ENCODE measurements at regions not wholly inside any gene's neighbourhood (a gene's known extent, or its start where the extent isn't known, plus 50 kb on each side); places are given as distances from the start of the nearest gene placed in this dataset.

DNA sequence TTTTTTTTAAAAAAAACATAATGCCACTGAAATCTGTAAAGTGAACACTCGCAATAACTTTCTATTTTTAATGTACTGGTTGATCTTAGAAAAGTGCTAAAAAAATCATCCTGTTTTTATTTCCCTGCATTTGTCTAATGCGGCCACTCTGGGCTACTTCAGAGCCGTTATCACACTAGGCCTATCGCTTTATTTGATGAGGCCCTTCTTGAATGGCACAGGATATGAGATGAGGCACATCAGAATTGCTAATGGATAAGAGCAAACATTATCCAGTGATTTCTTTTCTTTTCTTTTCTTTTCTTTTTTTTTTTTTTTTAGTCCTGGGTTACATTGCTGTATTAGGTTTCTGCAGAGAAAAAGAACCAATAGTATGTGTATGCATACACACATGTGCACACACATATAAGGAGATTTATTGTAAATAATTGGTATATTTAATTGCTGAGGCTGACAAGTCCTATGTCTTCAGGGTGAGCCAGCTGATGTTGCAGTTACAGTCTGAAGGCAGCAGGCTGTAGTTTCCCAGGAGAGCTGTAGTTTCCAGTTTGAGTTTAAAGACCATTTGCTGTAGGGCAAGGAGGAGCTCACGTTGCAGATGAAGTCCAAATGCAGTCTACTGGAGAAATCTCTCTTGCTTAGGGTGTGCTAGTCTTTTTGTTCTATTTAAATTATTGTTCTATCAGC is 391.7 kb downstream of the MED10 start:
- no peak overlapping the region for H3K27ac ChIP-seq
- no peaks in the 10 kb centered on the region for H3K27me3 ChIP-seq
- no peaks in the 10 kb centered on the region for H3K9me3 ChIP-seq
- 80 to 82% methylated on average over 5 of the region's 5 CpGs for WGBS, 2 donors
- DNase-seq, result no peak
- TF ChIP-seq, protein P1, sequence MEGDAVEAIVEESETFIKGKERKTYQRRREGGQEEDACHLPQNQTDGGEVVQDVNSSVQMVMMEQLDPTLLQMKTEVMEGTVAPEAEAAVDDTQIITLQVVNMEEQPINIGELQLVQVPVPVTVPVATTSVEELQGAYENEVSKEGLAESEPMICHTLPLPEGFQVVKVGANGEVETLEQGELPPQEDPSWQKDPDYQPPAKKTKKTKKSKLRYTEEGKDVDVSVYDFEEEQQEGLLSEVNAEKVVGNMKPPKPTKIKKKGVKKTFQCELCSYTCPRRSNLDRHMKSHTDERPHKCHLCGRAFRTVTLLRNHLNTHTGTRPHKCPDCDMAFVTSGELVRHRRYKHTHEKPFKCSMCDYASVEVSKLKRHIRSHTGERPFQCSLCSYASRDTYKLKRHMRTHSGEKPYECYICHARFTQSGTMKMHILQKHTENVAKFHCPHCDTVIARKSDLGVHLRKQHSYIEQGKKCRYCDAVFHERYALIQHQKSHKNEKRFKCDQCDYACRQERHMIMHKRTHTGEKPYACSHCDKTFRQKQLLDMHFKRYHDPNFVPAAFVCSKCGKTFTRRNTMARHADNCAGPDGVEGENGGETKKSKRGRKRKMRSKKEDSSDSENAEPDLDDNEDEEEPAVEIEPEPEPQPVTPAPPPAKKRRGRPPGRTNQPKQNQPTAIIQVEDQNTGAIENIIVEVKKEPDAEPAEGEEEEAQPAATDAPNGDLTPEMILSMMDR (IDR thresholded peaks at IDR 0.05), result no peak
- no peaks in the 10 kb centered on the region for H3K36me3 ChIP-seq
- H3K4me1 ChIP-seq, result no peaks in the 10 kb centered on the region
- no peak overlapping the region for H3K4me3 ChIP-seq (replicated peaks in 1 of 3)
- intact Hi-C loops (cut with DNase I), result no loop called here

DNA sequence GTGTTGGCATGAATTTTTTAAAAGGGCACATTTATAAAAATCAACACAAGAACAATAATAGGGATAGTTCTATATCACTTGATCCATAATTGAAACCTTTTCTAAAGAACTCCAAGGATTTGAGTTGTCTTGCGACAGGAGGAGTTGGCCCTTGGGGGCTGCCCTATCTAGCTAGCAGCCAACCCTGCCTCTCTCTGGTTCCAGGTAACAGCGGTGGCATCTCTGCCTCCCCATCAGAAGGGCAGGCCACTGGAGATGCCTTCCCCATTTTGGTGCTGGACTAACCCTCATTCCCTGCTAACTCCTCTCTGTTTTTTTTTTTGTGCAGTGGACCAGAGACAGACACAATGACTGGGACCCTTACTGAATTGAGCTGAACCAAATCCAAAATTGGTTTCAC is 393.0 kb downstream of the MED10 start:
- Histone ChIP-seq H3K9me3 (no peaks in the 10 kb centered on the region), H3K4me3 (replicated peaks in 1 of 3) (no peak overlapping the region), H3K36me3 (no peaks in the 10 kb centered on the region), H3K4me1 (no peaks in the 10 kb centered on the region), H3K27me3 (no peaks in the 10 kb centered on the region), H3K27ac (no peak overlapping the region)
- DNase-seq, result no peak
- intact Hi-C loops (cut with DNase I), result no loop called here
- 92 to 100% methylated on average over 2 of the region's 2 CpGs for WGBS, 2 donors
- no peak for TF ChIP-seq POLR2A (IDR thresholded peaks at IDR 0.05)
- TF ChIP-seq, protein P1 (IDR thresholded peaks at IDR 0.05), result no peak

DNA sequence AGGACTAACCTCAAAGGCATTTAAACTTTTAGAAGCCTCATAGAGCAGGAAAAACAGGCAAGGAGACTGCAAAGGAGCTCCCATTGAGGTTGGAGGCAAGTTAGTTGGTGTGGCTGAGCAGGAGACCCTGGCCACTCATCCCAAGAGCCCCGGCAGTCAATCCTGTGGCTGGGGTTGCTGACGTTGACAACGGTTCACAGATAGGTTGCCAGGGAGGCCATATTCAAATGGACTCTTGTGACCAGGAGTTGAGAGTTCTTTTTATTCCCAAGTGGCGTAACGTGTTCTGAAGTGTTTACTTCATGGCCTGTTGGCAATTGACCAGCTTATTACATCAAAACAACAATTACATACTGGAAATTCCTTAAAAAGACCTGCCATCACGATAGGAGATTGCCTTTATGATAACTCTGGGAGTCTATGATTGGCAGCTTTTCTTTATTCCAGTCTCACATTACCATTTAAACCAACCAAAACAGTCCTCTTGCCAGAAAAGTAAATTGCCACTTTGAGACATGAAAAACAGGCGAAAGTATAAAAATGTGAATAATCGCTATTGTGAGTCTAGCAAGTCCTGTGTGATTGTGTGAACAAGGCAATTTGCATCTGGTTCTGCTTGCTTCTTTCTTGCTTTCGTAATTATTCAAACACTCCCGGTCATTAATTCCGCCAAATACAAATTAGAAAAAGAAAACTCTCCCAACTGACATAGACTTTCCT is 394.9 kb downstream of the MED10 start:
- Histone ChIP-seq H3K27ac (no peak overlapping the region), H3K4me3 (replicated peaks in 1 of 3) (no peak overlapping the region), H3K9me3 (no peaks in the 10 kb centered on the region), H3K36me3 (no peaks in the 10 kb centered on the region), H3K4me1 (peaks cover 3 to 4% of the 10 kb centered on the region in 2 donors), H3K27me3 (no peaks in the 10 kb centered on the region)
- WGBS, 2 donors, result 73 to 74% methylated on average over 11 of the region's 11 CpGs
- intact Hi-C loops (cut with DNase I), result no loop called here
- no peak for TF ChIP-seq POLR2A (IDR thresholded peaks at IDR 0.05)
- TF ChIP-seq, protein P1 (IDR thresholded peaks at IDR 0.05), result no peak
- no peak for DNase-seq

DNA sequence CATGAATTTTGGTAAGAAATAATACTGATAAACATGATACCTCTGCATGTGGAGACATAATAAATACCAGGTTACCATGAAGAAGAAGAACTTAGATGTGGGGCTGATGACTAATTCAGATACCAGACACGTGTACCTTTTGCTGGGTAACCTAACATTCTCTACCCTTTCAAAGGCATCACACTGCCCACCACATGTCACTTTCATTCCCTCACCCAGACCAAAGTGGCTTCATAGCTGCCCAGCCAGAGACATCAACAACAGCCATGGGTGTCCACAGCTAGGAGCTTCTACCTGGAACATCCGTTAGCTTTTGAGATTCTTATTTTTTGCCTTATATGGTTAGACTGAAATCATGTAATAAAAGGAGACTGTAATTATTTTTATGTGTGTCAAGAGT is 396.8 kb downstream of the MED10 start:
- H3K4me1 ChIP-seq, result peaks cover 3 to 4% of the 10 kb centered on the region in 2 donors
- no peaks in the 10 kb centered on the region for H3K9me3 ChIP-seq
- H3K27me3 ChIP-seq, result no peaks in the 10 kb centered on the region
- no peak overlapping the region for H3K4me3 ChIP-seq (replicated peaks in 1 of 3)
- TF ChIP-seq, protein P1 (IDR thresholded peaks at IDR 0.05), result no peak
- TF ChIP-seq POLR2A (IDR thresholded peaks at IDR 0.05), result no peak
- DNase-seq, result no peak
- 92 to 95% methylated on average over 2 of the region's 2 CpGs for WGBS, 2 donors
- H3K36me3 ChIP-seq, result no peaks in the 10 kb centered on the region
- intact Hi-C loops (cut with DNase I), result no loop called here
- H3K27ac ChIP-seq, result no peak overlapping the region

DNA sequence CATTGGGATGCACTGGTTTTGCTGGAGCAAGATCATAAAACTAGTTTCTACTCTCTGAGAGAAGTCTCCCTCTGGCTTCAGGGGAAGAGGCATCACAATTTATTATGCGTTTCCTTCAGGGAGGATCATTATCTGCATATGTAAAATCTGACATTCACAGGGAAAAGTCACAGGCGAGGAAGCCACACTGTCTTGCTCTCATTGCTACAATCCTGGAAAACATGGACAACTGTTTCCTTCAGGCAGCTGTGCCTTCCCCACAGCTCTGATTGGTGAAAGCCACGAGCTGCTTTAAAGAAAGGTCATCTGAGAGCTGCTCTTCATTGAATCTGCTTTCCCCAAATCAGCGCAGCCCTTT is 397.8 kb downstream of the MED10 start:
- intact Hi-C loops (cut with DNase I), result no loop called here
- Histone ChIP-seq H3K27ac (no peak overlapping the region), H3K36me3 (no peaks in the 10 kb centered on the region), H3K4me3 (replicated peaks in 1 of 3) (no peak overlapping the region), H3K4me1 (peaks cover 3 to 4% of the 10 kb centered on the region in 2 donors), H3K9me3 (no peaks in the 10 kb centered on the region), H3K27me3 (no peaks in the 10 kb centered on the region)
- no peak for DNase-seq
- 80 to 82% methylated on average over 4 of the region's 4 CpGs for WGBS, 2 donors
- TF ChIP-seq, protein P1 (IDR thresholded peaks at IDR 0.05), result no peak
- no peak for TF ChIP-seq POLR2A (IDR thresholded peaks at IDR 0.05)

Data from thyroid gland (tissue), 4 donors.